ENCODE measurements at regions not wholly inside any gene's neighbourhood (a gene's known extent, or its start where the extent isn't known, plus 50 kb on each side); places are given as distances from the start of the nearest gene placed in this dataset.

DNA sequence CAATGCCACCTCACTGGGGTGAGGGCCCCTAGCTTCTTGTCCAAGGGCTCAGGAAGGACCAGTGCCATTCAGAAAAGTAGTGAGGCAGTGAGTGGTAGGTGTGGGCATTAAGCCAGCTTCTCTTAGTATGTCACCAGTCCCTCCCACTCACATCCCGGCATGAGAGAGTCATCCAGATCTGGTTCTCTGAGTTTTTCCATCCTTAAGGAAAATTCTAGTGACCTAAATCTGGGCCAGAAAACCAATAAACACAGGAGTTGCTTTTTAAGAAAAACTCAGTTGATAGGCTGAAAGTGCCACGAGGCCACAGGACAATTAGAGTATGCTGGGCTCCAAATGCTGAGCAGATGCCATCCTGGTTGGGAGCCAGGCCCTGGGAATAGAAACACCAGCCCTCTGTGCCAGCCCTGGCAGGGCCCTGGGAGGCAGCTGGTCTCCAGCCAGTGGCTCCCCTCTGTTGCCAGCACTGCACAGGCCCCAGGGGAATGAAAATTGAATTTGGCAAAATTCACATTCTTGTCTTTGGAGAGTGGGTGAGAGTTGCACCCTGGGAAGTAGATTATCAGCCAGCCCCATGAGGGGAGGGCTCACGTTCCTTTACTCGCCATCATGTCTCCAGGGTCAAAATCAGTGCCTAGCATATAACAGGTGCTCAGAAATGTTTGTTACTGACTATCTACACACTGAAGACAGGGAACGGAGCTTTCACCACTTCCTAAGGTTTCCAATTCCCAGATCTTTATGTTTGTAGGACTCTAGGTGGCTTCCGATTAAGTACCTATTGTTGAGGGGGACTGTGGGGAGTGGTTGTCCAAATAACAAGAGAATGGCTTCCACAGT lies 52.8 kb downstream of the FAM43A start:
- no peak for DNase-seq (ENCODE audit: low spot score)

GRCh38 chr3:194739498-194740284 lies 54.0 kb downstream of the FAM43A start:
- no peak for DNase-seq (ENCODE audit: low spot score)

- no peak for DNase-seq (ENCODE audit: low spot score)
Observed at GRCh38 chr3:194740859-194741491, 55.3 kb downstream of the FAM43A start.

DNA sequence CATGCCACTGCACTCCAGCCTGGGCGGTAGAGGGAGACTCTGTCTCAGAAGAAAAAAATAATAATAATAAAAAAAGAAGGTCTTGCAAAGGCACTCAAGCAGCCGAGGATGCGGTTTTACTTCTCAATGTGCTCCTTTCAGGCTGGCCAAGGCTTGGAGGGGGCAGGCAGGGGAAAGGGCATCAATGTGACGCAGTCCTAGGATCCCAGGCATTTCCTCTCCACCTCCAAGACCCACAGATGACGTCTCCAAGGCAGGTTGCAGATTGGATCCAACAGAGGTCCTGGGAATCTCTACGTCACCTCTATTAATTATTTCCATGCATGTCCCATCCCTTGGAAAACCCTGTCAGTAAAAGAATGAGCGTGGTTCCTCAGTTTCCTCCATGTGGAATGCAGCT lies 56.2 kb downstream of the FAM43A start:
- DNase-seq (ENCODE audit: low spot score), result no peak

DNA sequence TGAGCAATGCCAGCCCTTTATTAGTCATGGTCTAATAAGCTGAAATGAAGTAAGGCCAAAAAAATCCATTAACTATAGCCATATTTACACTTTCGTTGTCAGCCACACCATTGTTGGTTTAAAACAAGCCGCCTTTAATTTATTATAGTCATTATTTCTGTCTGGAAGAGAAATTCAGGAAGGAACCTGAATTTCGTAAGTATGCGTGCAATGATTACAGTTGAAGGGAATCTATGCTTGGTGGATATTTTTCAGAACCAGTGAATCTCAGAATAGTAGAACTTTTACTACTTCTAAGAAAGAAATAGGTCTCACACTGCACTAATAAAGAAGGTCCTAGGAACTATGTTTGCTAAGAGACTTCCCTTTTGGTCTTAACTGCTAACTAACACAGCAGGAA lies 59.1 kb downstream of the FAM43A start:
- no peak for DNase-seq (ENCODE audit: low spot score)

- DNase-seq (ENCODE audit: low spot score), result no peak
Observed at GRCh38 chr3:194745422-194746184, 59.9 kb downstream of the FAM43A start.

GRCh38 chr3:194748225-194748624 lies 62.5 kb downstream of the FAM43A start:
- DNase-seq (ENCODE audit: low spot score), result no peak

- no peak for DNase-seq (ENCODE audit: low spot score)
Observed at GRCh38 chr3:194749631-194750490, 64.2 kb downstream of the FAM43A start.

DNA sequence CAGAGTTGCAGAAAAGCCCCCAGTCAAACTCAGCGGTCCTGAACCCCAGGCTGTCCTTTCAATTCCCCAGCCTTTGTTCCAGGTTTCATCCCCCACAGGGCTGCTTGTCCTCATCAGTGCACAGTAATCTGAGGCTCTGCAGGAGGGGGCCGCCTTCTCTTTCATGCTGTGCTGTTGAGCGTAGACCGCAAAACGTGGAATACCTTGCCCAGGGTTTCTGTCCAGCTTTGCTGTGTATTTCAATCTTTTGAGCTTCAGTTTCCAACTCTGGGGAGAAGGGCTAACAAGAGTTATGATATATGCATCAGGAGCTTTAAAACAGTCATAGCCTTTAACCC lies 64.8 kb downstream of the FAM43A start:
- DNase-seq (ENCODE audit: low spot score), result no peak

DNA sequence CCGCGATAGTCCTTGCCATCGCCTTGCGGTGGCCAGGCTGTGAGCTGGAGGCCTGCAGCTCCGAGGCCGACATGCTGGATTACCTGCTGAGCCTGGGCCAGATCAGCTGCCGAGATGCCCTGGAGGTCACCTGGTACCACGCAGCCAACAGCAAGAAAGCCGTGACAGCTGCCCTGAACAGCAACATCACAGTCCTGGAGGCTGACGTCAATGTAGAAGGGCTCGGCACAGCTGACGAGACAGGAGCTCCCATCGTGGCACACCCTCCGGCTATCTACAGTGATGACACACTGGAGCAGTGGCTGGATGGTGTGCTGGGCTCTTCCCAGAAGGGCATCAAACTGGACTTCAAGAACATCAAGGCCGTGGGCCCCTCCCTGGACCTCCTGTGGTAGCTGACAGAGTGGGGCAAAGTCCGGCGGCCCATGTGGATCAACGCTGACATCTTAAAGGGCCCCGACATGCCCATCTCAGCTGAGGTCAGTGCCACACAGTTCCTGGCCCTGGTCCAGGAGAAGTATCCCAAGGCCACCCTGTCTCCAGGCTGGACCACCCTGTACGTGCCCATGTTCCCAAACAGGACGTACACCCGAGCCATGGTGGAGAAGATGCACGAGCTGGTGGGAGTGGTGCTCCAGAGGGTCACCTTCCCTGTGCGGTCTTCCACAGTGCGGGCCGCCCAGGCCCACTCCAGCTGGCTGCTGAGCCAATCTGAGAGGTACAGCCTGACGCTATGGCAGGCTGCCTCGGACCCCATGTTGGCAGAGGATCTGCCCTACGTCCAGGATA lies 70.2 kb downstream of the FAM43A start:
- no peak for DNase-seq (ENCODE audit: low spot score)

- no peak for DNase-seq (ENCODE audit: low spot score)
Observed at GRCh38 chr3:194756460-194756779, 70.7 kb downstream of the FAM43A start.

- DNase-seq (ENCODE audit: low spot score), result no peak
Observed at GRCh38 chr3:194756791-194757325, 71.2 kb downstream of the FAM43A start.

GRCh38 chr3:194757647-194758061 lies 72.0 kb downstream of the FAM43A start:
- DNase-seq (ENCODE audit: low spot score), result no peak

DNA sequence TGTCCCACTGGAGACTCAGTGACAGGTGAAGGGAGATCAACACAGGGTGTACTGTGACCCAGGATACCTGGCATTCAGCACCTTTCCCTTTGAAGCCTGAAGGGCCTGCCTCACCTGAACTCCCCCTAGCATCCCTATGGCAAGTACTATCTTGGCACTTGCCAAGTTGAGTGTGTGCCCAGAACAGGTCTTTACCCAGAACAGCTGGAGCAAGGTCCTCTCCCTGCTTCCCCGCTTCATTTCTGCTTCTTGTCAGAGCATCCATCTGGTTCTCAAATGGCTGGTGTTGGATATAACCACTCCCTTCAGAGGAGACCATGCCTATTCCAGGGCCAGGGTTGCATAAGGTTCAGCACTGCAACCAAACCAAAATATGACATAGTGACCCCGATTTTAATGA lies 73.0 kb downstream of the FAM43A start:
- DNase-seq (ENCODE audit: low spot score), result no peak

GRCh38 chr3:194760494-194761137 lies 74.9 kb downstream of the FAM43A start:
- DNase-seq (ENCODE audit: low spot score), result no peak

DNA sequence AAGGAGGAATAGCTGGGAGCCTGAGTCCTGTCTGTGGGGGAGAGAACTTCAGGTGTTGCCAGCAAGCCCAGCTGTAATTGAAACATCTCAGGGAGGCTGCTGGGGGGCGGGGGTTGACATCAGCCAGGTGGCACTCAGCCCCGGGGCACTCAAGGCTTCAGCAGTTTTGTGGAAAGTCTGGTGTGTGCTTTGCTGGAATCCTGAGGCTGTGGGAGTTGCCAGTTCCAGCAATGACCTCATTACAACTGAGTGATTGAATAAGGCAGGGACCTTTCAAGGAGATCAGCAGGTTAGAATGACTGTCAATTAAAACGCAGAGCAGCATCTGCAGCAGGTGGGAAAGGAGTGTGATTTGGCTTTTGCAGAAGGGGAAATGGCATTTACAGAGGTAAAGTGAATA lies 75.7 kb downstream of the FAM43A start:
- no peak for DNase-seq (ENCODE audit: low spot score)

DNA sequence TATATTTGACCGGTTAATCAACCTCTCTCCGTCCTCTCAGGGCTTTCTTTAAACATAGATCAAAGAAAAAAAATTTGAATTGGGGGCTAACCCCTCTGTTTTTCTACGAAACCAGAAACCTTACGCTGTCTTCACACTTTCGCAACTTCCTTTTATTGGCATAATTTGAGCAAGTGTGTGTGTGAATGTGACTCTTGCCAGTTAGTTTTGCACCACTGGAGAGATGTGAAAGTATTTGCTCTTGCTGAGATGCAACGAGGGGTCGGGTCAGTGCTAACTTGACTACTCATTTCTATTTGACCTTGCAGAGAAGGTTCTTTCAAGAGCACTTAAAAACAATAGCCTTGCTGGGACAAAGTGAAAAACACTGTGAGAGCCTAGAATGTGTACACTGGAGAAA lies 81.2 kb downstream of the FAM43A start:
- DNase-seq (ENCODE audit: low spot score), result no peak

DNA sequence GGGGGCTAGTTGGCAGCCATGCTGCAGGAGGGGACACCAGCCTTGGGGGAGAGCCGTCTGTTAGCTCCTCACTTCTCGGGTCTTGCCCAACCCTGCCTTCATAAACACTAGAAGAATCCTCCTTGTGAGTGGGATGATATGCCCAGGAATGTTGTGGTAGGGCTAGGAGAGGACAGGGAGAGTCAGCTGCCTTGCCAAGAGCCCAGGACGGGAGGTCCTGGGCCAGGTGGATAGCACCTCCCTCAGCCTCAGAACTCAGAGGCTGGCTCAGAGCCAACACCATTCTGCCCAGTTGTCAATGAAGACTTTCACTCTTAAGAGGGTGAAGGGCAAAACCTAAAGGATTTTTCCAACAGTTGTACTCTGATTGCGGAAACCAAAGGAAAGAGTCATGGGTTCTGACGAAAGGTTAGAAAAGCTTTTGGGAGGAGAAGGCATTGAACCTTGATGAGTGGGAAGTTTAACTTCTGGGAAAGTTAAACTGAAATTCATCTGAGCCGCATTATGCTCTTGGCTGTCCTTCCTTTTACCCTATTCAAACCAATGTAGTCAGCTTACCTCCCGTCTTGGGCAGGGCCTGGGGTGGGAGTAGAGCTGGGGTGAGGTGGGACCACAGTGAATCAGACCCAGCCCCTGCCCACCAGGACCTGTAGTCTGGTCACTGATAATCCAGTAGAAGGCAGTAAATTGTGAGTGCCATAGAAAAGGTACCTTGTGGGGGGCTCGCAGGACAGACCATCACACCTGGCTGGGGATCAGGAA lies 81.9 kb downstream of the FAM43A start:
- no peak for DNase-seq (ENCODE audit: low spot score)

GRCh38 chr3:194768586-194768985 lies 82.9 kb downstream of the FAM43A start:
- DNase-seq (ENCODE audit: low spot score), result no peak

All from CD4-positive, alpha-beta T cell treated with Interleukin-15 for 4 hours (primary cell).